Nucleus accumbens (tissue), 56 donors: ENCODE measurements at regions not wholly inside any gene's neighbourhood (a gene's known extent, or its start where the extent isn't known, plus 50 kb on each side); places are given as distances from the start of the nearest gene placed in this dataset.

Source experiments
- DNase-seq, 56 donors: peaks; one replicate each; lab custom pipeline; 2025; lab: John Stamatoyannopoulos, UW

DNA sequence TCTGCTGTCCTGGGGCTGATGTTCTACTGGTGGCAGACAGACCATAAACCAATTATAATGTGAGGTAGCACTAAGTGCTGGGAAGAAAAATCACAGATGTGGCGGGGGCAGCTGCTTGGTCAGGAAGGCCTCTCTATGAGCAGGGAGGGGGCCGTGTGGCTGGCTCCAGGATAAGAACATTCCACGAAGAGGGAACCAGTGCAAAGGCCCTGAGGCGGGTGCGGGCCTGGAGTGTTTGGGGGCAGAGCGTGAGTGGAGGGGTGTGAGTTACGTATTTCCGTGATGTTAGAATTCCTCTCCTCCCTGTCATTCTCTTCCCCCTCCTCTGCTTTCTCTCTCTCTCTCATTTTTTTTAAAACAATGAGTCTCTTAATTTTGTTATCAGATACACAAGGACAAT lies 67.2 kb downstream of the CEBPB start:
- no peak for DNase-seq

DNA sequence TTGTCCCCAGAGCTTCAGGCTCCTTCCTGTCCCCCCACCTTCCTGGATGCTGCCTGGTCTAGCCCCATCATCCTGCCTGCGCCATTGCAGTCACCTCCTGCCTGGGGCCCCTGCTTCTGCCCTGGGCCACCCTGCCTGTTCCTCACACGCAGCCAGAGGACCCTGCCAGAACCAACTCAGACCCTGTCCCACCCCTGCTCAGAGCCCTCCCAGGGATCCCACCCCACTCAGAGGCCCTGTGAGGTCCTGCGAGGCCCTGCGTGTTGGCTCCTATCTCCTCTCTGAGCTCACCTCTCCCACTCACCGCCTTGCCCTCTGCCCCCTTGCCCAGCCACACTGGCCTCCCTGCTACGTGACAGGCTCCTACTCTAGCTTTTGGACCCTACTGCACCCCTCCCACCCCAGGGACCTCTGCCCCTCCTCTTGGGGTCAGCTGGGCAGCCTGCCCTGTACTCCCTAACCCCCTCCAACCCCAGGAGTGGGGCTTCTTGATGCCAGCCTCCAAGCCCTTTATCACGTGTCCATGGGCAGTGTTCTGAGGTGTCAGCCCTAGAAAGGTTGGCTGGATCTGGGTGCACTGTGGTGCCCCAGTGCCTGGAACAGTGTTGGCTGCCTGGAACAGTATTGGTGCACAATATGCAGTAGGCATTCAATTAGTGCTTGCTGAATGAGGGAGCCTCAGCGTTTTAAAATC lies 68.3 kb downstream of the CEBPB start:
- no peak for DNase-seq

DNA sequence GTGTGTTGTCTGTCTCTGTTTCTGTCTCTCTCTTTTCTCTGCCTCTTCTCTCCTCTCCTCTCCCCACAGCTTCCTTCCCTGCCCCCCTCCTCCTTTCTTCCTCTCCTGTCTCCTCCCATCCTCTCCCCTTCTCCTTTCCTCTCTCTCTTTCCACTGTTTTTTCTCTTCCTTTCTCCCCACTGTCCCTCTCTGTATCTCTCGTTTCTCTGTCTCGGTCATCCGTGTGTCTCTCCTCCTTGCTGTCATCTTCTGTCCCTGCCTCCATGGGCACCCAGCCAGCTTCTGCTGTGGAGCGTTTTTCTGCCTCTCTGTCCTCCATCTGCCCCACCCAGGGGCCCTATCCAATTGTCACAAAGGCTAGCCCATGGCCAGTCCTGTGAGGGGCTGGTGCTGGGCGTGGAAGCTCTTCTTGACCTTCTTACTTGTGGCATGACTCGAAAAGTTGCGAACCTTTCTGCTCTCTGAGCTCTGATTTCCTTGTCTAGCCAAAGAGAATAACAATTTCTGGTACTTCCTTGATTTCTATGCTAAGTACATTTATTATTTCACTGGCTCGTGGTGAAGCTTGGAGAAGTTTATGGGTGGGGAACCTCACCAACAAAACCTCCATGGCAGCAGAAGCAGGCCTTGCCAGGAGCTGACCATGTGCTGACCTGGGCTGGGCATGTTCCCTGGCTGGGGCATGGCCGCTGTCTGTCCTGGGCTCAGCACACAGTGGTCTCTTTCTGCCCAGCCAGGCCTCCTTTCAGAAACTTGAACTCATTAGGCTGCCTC lies 69.3 kb downstream of the CEBPB start:
- peak in 2 of 56 donors; percentile 18 to 30 for DNase-seq

GRCh38 chr20:50260479-50261221 lies 70.0 kb downstream of the CEBPB start:
- DNase-seq, result no peak

DNA sequence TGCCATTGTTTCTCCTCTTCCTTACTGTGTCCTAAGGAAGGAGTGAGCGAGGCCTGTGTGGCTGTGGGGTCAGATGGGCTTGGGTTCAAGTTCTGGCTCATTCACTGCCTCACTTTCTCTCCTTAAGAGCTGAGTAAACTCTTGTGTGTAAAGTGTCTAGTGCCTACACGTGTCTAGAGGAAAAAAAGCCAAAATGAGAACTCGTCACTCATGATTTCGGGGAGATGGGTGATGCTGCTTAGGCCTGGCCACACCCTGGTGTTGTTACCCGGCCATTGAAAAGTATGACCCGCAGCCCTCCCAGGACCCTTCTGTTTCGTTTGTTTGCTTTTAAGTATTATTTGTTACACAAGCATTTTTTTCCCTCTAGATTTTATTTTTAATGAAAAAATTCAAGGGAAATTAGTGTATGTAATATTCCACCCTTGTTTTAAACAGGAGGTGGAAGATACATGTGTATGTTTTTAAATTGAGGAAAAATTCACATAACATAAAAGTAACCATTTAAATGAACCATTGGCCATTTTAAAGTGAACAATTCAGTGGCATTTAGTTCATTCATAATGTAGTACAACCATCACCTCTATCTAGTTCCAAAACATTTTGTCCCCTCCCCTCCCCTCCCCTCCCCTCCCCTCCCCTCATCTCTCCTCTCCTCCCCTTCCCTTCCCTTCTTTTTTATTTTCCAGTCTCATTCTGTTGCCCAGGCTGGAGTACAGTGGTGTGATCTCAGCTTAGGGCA lies 71.0 kb downstream of the CEBPB start:
- DNase-seq, result no peak

- no peak for DNase-seq
Observed at GRCh38 chr20:50263831-50264230, 73.2 kb downstream of the CEBPB start.

DNA sequence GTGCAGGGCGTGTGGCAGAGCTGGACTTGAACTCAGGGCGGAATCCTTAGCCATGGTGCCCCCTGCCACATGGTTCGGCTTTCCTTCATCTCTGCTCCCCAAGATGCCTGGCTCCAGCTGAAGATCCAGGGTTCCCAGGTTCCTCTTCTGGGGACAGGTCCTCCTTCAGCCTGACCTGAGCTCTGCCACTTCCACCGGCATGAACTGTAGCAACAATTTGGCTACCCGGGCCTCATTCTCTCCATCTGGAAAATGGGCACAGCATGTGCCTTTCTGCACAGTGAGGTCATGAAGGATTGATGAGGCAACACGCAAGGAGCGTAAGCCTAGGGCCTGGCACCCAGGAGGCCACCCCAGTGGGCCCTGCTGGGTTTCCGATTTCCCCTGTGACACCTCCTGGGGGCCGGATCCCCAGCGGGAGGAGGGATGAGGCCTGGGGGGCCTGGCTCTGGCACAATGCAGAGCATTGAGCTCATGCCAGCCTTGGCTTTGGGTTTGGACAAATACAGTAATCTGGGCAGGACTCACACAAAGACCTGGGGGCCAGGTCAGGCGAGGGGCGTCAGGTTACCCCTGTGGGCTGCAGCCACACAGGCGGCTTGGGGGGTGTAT lies 74.0 kb downstream of the CEBPB start:
- DNase-seq, result no peak

- DNase-seq, result no peak
Observed at GRCh38 chr20:50265245-50265946, 74.8 kb downstream of the CEBPB start.

DNA sequence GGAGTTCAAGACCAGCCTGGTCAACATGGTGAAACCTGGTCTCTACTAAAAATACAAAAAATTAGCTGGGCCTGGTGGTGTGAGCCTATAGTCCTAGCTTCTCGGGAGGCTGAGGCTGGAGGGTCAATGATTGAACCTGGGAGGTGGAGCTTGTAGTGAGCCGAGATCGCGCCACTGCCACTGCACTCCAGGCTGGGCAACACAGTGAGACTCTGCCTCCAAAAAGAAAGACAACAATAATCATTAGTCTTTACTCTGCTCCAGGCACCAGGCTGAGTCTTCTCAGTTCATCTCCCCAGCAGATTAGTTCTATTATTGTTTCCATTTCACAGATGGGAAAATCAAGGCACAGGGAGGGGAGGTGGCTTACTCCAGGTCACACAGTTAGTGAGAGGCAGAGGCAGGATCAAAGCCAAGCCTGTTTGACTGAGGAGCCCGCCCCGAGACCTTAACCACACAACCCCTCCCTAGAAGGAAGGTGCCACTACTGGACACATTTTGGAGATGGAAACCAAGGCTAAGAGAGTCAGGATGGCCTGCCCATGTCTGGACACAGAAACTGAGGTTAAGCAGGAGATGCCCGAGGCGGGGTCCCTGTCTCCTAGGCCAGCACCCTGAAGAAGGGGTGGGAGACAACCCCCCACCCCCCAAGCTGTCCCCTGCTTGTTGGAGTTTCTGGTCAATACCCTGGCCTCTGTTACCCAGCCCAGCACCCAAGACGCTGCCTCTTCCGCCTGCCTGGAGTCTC lies 75.8 kb downstream of the CEBPB start:
- DNase-seq, result no peak

DNA sequence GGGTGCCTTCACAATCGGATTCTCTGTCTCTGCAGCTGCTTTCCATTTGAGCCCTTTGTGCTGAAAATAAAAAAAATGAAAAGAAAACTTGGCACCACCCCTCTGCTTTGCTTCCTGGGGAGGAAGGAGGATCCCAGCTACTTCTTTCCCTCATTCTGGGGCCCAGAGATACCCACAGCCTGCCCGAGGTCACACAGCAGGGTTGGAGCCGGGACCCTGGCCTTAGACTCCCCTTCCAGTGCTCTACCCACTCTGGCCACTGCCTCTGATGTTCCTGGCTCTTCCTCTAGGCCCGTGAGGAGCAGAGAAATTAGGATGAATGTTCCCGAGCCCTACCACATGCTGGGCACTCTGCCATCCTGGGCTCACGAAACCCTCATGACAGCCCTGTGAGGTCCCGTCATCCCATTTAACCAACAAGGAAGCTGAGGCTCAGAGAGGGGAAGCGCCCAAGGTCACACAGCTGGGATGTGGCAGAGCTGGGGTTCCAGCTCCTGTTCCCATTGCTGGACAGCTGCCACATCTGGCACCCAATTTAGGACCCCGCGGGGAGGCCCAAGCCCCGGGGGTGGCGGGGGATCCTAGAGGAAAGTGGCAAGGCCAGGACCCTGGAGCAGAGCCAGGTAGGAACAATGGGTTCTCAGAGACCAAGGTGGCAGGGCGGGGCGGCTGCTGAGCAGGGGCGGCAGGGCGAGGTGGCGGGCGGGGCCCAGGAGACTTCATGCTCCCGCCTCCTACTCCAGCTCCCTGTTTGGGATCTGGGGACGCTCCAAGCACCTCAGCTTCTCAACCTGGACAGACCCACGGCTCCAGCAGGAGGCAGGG lies 76.6 kb downstream of the CEBPB start:
- peak in 3 of 56 donors; percentile 32 to 58 (median 43) for DNase-seq

- no peak for DNase-seq
Observed at GRCh38 chr20:50267866-50268219, 77.2 kb downstream of the CEBPB start.

- DNase-seq, result no peak
Observed at GRCh38 chr20:50269091-50270033, 78.7 kb downstream of the CEBPB start.

GRCh38 chr20:50270034-50270395 lies 79.4 kb downstream of the CEBPB start:
- no peak for DNase-seq

DNA sequence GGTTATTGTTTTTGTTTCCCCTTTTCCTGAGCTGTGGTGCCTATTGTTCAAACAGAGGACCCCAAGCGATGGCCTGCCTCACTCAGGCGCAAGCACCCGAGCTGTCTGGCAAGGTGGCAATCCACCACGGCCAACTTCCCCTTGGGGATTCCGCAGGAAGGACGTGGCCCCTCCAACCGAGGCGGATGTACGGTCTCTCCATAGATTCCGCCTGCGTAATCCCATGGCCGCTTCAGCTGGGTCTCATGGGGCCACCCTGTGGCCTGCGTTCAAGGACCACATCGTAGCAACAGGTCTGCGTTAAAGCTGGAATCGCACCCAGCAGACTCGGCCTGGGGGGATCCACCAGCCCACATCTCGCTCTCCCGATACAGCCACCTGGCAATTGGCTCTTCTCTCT lies 79.9 kb downstream of the CEBPB start:
- peak in 12 of 56 donors; percentile 7 to 38 (median 20) for DNase-seq

GRCh38 chr20:50271176-50271575 lies 80.5 kb downstream of the CEBPB start:
- DNase-seq, result no peak

GRCh38 chr20:50271612-50272011 lies 81.0 kb downstream of the CEBPB start:
- no peak for DNase-seq
